Subcutaneous abdominal adipose tissue (tissue), 5 donors: ENCODE measurements at regions not wholly inside any gene's neighbourhood (a gene's known extent, or its start where the extent isn't known, plus 50 kb on each side); places are given as distances from the start of the nearest gene placed in this dataset.

ENCODE experiments used
- H3K27ac ChIP-seq: one replicate; pipeline ENCODE4 v1.7.0; 2013; ENCODE audit warnings: low read depth, mild to moderate bottlenecking, inconsistent platforms, low read length, moderate library complexity
- H3K27me3 ChIP-seq, 5 donors: one replicate each; pipeline ENCODE4 v1.7.0; 2013; ENCODE audit warnings: low read length in 5 of 5, inconsistent platforms in 1 of 5; ENCODE audit not compliant: control insufficient read depth in 5 of 5, insufficient read depth in 4 of 5
- H3K36me3 ChIP-seq, 5 donors: one replicate each; pipeline ENCODE4 v1.7.0; 2013; ENCODE audit warnings: low read length in 5 of 5; ENCODE audit not compliant: control insufficient read depth in 5 of 5, insufficient read depth in 5 of 5
- H3K4me1 ChIP-seq, 5 donors: one replicate each; pipeline ENCODE4 v1.7.0; 2013; ENCODE audit warnings: low read length in 5 of 5, mild to moderate bottlenecking in 3 of 5, moderate library complexity in 1 of 5; ENCODE audit not compliant: control insufficient read depth in 5 of 5, insufficient read depth in 5 of 5
- H3K4me3 ChIP-seq, 5 donors: one replicate each; pipeline ENCODE4 v1.7.0; 2013; ENCODE audit warnings: low read length in 5 of 5, low read depth in 1 of 5
- H3K9ac ChIP-seq, 5 donors: one replicate each; pipeline ENCODE4 v1.7.0; 2013; ENCODE audit warnings: low read length in 5 of 5, mild to moderate bottlenecking in 4 of 5, moderate library complexity in 3 of 5
- H3K9me3 ChIP-seq, 5 donors: one replicate each; pipeline ENCODE4 v1.7.0; 2013; ENCODE audit warnings: low read length in 5 of 5; ENCODE audit not compliant: control insufficient read depth in 5 of 5
- donor health status: healthy.
- donor health status: healthy.
- donor health status: healthy.
- donor health status: healthy.
- donor health status: healthy.

- Histone ChIP-seq H3K36me3 (no peaks in the 10 kb centered on the region), H3K9me3 (no peaks in the 10 kb centered on the region), H3K4me1 (no peaks in the 10 kb centered on the region)
These were observed 292.1 kb downstream of the CDC5L start for GRCh38 chr6:44679438-44680201.

DNA sequence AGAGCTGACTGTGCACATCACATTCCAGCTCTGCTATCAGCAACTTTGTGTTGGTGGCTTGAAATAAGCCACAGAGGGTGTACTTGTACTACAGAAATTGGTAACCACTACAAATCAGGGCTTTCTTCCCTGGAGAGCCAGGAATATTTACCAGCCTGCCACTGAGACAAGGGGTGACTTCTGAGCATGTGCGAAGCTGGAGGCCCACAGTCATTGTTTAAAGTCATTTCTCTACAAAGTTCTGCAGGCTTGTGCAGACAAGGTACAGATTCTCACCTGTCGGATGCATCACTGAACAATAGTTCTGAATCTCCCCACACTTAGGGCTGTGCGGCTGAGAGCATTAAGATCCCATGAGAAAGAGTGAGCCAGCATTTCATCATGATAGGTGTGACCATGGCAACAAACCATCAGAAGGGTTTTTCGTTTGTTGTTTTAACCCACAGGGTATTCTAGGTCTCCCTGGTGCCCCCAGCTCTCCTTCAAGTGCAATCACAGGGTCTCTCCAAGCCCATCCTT, 292.8 kb downstream of the CDC5L start:
- Histone ChIP-seq H3K36me3 (no peaks in the 10 kb centered on the region), H3K9me3 (no peaks in the 10 kb centered on the region), H3K9ac (no peak overlapping the region), H3K27me3 (no peaks in the 10 kb centered on the region), H3K27ac (no peak overlapping the region), H3K4me1 (no peaks in the 10 kb centered on the region), H3K4me3 (no peak overlapping the region)

More at GRCh38 chr6:44679438-44680201, 292.1 kb downstream of the CDC5L start:
- H3K27ac ChIP-seq, result no peak overlapping the region
- H3K4me3 ChIP-seq, result no peak overlapping the region
- no peak overlapping the region for H3K9ac ChIP-seq
- H3K27me3 ChIP-seq, result no peaks in the 10 kb centered on the region

- Histone ChIP-seq H3K9ac (no peak overlapping the region), H3K27me3 (no peaks in the 10 kb centered on the region), H3K4me3 (no peak overlapping the region), H3K36me3 (no peaks in the 10 kb centered on the region), H3K4me1 (no peaks in the 10 kb centered on the region), H3K27ac (no peak overlapping the region), H3K9me3 (peaks cover 0 to 1% (median 0%) of the 10 kb centered on the region in 5 donors)
These were observed 294.3 kb downstream of the CDC5L start for GRCh38 chr6:44681761-44682160.

DNA sequence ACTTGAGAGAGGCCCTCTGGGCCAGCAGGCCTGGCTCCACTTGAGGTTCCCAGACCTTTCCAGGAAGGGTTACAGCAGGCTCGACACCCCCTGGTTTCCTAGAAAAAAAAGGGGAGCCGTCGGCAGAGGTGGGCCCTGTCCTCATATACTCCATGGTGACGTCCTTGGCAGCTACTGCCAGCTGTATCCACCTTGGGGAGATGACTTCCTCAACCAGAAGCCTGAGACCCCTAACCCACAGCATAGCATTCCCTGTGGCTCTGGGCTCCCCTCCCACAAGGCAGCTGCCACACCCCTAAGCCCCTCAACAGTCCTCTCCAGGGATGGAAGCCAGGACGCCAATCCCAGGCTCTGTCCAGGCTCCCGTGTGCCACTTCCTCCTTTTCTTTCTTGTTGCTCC, 294.8 kb downstream of the CDC5L start:
- H3K4me3 ChIP-seq, result no peak overlapping the region
- no peak overlapping the region for H3K9ac ChIP-seq
- no peak overlapping the region for H3K27ac ChIP-seq
- peaks cover 0 to 2% (median 0%) of the 10 kb centered on the region in 5 donors for H3K9me3 ChIP-seq
- no peaks in the 10 kb centered on the region for H3K4me1 ChIP-seq
- H3K27me3 ChIP-seq, result no peaks in the 10 kb centered on the region
- no peaks in the 10 kb centered on the region for H3K36me3 ChIP-seq

GRCh38 chr6:44682987-44683779, 295.7 kb downstream of the CDC5L start:
- H3K9ac ChIP-seq, result no peak overlapping the region
- H3K27ac ChIP-seq, result no peak overlapping the region
- no peak overlapping the region for H3K4me3 ChIP-seq
- H3K27me3 ChIP-seq, result no peaks in the 10 kb centered on the region
- H3K9me3 ChIP-seq, result peaks cover 0 to 3% (median 2%) of the 10 kb centered on the region in 5 donors
- no peaks in the 10 kb centered on the region for H3K4me1 ChIP-seq
- no peaks in the 10 kb centered on the region for H3K36me3 ChIP-seq

- Histone ChIP-seq H3K4me3 (no peak overlapping the region), H3K9me3 (peaks cover 0 to 7% (median 4%) of the 10 kb centered on the region in 5 donors), H3K27me3 (no peaks in the 10 kb centered on the region), H3K9ac (no peak overlapping the region), H3K27ac (no peak overlapping the region), H3K36me3 (no peaks in the 10 kb centered on the region), H3K4me1 (no peaks in the 10 kb centered on the region)
These were observed 297.7 kb downstream of the CDC5L start for GRCh38 chr6:44685213-44685612.

DNA sequence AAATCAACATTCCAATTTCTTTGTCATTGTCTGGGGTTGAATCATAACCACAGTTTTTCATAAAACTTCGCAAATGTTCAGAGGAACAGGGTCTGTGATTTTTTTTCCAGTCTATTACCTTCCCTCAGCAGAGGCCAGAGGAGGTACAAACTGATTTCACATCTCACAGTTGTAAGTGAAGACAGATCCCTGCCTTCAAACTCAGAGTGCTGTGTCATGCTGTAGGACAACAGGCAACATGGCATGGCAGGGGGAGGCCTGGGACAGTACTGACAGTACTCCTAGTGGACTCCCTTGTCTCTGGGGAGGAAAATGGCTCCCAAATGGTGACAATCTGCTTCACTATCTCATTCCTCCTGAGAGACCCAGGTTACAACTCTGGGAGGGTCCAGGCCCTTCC, 308.6 kb downstream of the CDC5L start:
- peaks cover 0 to 2% (median 0%) of the 10 kb centered on the region in 5 donors for H3K4me1 ChIP-seq
- H3K4me3 ChIP-seq, result no peak overlapping the region
- no peaks in the 10 kb centered on the region for H3K9me3 ChIP-seq
- no peak overlapping the region for H3K27ac ChIP-seq
- no peak overlapping the region for H3K9ac ChIP-seq
- no peaks in the 10 kb centered on the region for H3K27me3 ChIP-seq
- H3K36me3 ChIP-seq, result no peaks in the 10 kb centered on the region

DNA sequence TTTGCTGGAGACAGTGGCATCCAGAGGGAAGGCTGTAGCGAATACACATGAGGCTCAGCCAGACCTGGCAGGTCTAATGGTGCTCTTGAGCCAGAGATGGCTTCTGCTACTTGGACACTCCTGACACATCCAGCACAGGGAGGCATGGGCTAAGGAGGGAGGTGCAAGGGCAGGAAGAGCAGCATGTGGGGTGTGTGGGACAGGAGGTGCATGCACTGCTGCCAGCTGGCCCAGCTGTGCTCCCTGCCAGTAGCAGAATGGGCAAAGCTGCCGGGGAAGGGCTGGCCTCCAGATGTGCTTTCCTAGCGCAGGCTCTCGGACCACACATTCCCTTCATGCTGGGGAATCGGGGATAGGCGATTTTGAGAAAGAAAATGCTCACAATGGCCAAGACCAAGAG, 309.2 kb downstream of the CDC5L start:
- H3K27me3 ChIP-seq, result peaks cover 0 to 2% (median 0%) of the 10 kb centered on the region in 5 donors

GRCh38 chr6:44697327-44697726, 309.8 kb downstream of the CDC5L start:
- H3K36me3 ChIP-seq, result no peaks in the 10 kb centered on the region
- no peaks in the 10 kb centered on the region for H3K9me3 ChIP-seq
- peaks cover 0 to 5% (median 0%) of the 10 kb centered on the region in 5 donors for H3K27me3 ChIP-seq
- no peak overlapping the region for H3K9ac ChIP-seq
- H3K4me3 ChIP-seq, result no peak overlapping the region
- no peak overlapping the region for H3K27ac ChIP-seq
- H3K4me1 ChIP-seq, result peaks cover 0 to 2% (median 0%) of the 10 kb centered on the region in 5 donors

More for the DNA sequence above, 309.2 kb downstream of the CDC5L start:
- no peak overlapping the region for H3K4me3 ChIP-seq
- H3K27ac ChIP-seq, result no peak overlapping the region
- peaks cover 0 to 2% (median 0%) of the 10 kb centered on the region in 5 donors for H3K4me1 ChIP-seq
- H3K9me3 ChIP-seq, result no peaks in the 10 kb centered on the region
- H3K36me3 ChIP-seq, result no peaks in the 10 kb centered on the region
- no peak overlapping the region for H3K9ac ChIP-seq

- Histone ChIP-seq H3K27me3 (peaks cover 0 to 5% (median 0%) of the 10 kb centered on the region in 5 donors), H3K36me3 (no peaks in the 10 kb centered on the region), H3K9ac (no peak overlapping the region), H3K4me1 (peaks cover 0 to 2% (median 0%) of the 10 kb centered on the region in 5 donors), H3K9me3 (no peaks in the 10 kb centered on the region), H3K4me3 (no peak overlapping the region), H3K27ac (no peak overlapping the region)
These were observed 311.1 kb downstream of the CDC5L start for GRCh38 chr6:44698602-44699001.
